K562 (cell line): ENCODE measurements at regions not wholly inside any gene's neighbourhood (a gene's known extent, or its start where the extent isn't known, plus 50 kb on each side); places are given as distances from the start of the nearest gene placed in this dataset.

Experiments used
- ATAC-seq: fragments of 200-7000 bp; cut with Tn5 transposase; 3 replicates; pipeline ENCODE4 v1.9.1; 2020; ENCODE audit warnings: moderate library complexity
- BruUV-seq: library from RNA; stranded (reverse); fragments of 400-500 nt; replicated peaks from 2 replicates; lab custom pipeline; 2021; lab: Mats Ljungman, UMichigan
- CTCF ChIA-PET: fragments of 300-600 bp; formaldehyde crosslinking; extraction: SDS; loops from one replicate; lab custom pipeline; 2021; ENCODE audit warnings: low intra/inter-chr PET ratio; lab: Yijun Ruan, JAX
- POLR2A ChIA-PET: fragments of 300-600, 350-650 bp; sonication (Branson Sonifier 250); formaldehyde crosslinking; extraction: SDS; loops from one replicate; lab custom pipeline; 2021; ENCODE audit warnings: antibody characterized with exemption, inconsistent platforms; lab: Yijun Ruan, JAX
- DNase-seq, 4 experiments: peaks; one replicate each; pipeline versions ENCODE4 v3.0.0 to v3.0.0-alpha.2; 2011 to 2018; ENCODE audit warnings: low spot score in 3 of 4, mixed read lengths in 3 of 4; ENCODE audit errors: extremely low read depth in 1 of 4
- FAIRE-seq: peaks from 2 replicates; lab custom pipeline; 2011; peaks lifted over from hg19 to GRCh38; lab: Jason Lieb, UNC
- H2AFZ ChIP-seq: 2 replicates; pipeline ENCODE4 v1.6.0; 2011; ENCODE audit warnings: low read depth, low read length, control low read depth, inconsistent platforms
- H3K27ac ChIP-seq: fragments of 200-600 bp; 3 replicates; pipeline ENCODE4 v1.8.0; 2011; ENCODE audit warnings: low read depth, mild to moderate bottlenecking, control low read depth, inconsistent platforms, low read length, moderate library complexity, mixed read lengths; ENCODE audit errors: extremely low read depth
- H3K27me3 ChIP-seq, 2 experiments: fragments of 300-600 bp in 1 of 2; 2 replicates in 1 of 2; 3 replicates in 1 of 2; pipeline versions ENCODE4 v1.6.0 to v1.8.0; 2011; ENCODE audit warnings: inconsistent platforms in 2 of 2, low read length in 2 of 2, mild to moderate bottlenecking in 1 of 2, mixed read lengths in 1 of 2, moderate library complexity in 1 of 2; ENCODE audit not compliant: control insufficient read depth in 2 of 2, insufficient read depth in 2 of 2
- H3K36me3 ChIP-seq: fragments of 300-600 bp; 3 replicates; pipeline ENCODE4 v1.8.0; 2011; ENCODE audit warnings: mild to moderate bottlenecking, low read length, inconsistent platforms; ENCODE audit not compliant: control insufficient read depth, insufficient read depth
- H3K4me1 ChIP-seq, 2 experiments: fragments of 200-600 bp in 1 of 2; replicated peaks in 1 of 2; 2 replicates in 1 of 2; 3 replicates in 1 of 2; pipeline versions ENCODE4 v1.5.1 to v1.8.0; 2011; ENCODE audit warnings: inconsistent platforms in 2 of 2, low read length in 2 of 2, mild to moderate bottlenecking in 1 of 2, mixed read lengths in 1 of 2, moderate library complexity in 1 of 2; ENCODE audit not compliant: control insufficient read depth in 2 of 2, insufficient read depth in 2 of 2
- H3K4me2 ChIP-seq: 2 replicates; pipeline ENCODE4 v1.6.1; 2011; ENCODE audit warnings: low read length, control low read depth, inconsistent platforms, mixed read lengths; ENCODE audit not compliant: insufficient read depth
- H3K4me3 ChIP-seq: fragments of 200-600 bp; sonication (generic), shearing (Covaris generic); 2 replicates; pipeline ENCODE4 v1.5.1; 2016; ENCODE audit warnings: control low read depth, inconsistent platforms
- H3K79me2 ChIP-seq: fragments of 200-600 bp; 3 replicates; pipeline ENCODE4 v1.8.0; 2011; ENCODE audit warnings: low read length, inconsistent platforms; ENCODE audit not compliant: control insufficient read depth, insufficient read depth
- H3K9ac ChIP-seq, 2 experiments: 2 replicates each; pipeline versions ENCODE4 v1.6.0 to v1.6.1; 2011; ENCODE audit warnings: low read depth in 2 of 2, low read length in 2 of 2, control low read depth in 1 of 2, inconsistent platforms in 1 of 2, mild to moderate bottlenecking in 1 of 2, mixed read lengths in 1 of 2; ENCODE audit not compliant: insufficient read depth in 1 of 2
- H3K9me1 ChIP-seq: one replicate; pipeline ENCODE4 v1.6.0; 2011; ENCODE audit warnings: inconsistent platforms, mild to moderate bottlenecking, low read length, moderate library complexity; ENCODE audit not compliant: control insufficient read depth, insufficient read depth
- H3K9me3 ChIP-seq: replicated peaks from 2 replicates; pipeline ENCODE4 v1.5.1; 2011; ENCODE audit warnings: low read depth, low read length, inconsistent platforms; ENCODE audit not compliant: control insufficient read depth, insufficient read depth
- H4K20me1 ChIP-seq: replicated peaks from 2 replicates; pipeline ENCODE4 v1.6.1; 2011; ENCODE audit warnings: low read length, inconsistent platforms, mixed read lengths; ENCODE audit not compliant: control insufficient read depth, insufficient read depth
- BRCA1 ChIP-seq, 2 experiments: fragments of 450-650 bp in 1 of 2; sonication (generic) in 1 of 2; formaldehyde crosslinking in 1 of 2; IDR thresholded peaks; 2 replicates each; pipeline versions ENCODE4 v1.5.0 to v1.6.1; 2017 to 2020; ENCODE audit warnings: mild to moderate bottlenecking in 1 of 2, missing genetic modification reagents in 1 of 2
- CHD4 ChIP-seq: fragments of 200-600 bp; sonication (generic); IDR thresholded peaks from 3 replicates; pipeline ENCODE4 v1.6.1; 2012; ENCODE audit warnings: low read depth, mild to moderate bottlenecking, mixed read lengths, low read length, inconsistent platforms; ENCODE audit not compliant: insufficient read depth, insufficient replicate concordance, poor library complexity, severe bottlenecking
- FOXP1 ChIP-seq: sonication (generic); formaldehyde crosslinking; IDR thresholded peaks from 2 replicates; pipeline ENCODE4 v1.8.0; 2022; ENCODE audit warnings: mild to moderate bottlenecking, missing genetic modification reagents
- IRF1 ChIP-seq: sonication (generic); formaldehyde crosslinking; IDR thresholded peaks from 2 replicates; pipeline ENCODE4 v1.8.0; 2022; ENCODE audit warnings: missing genetic modification reagents, mild to moderate bottlenecking, borderline replicate concordance
- SAFB ChIP-seq: fragments of 200-400 bp; formaldehyde crosslinking; IDR thresholded peaks from 2 replicates; pipeline ENCODE4 v1.6.1; 2017; ENCODE audit warnings: low read depth, low read length, borderline replicate concordance
- SMARCC2 ChIP-seq: fragments of 450-650 bp; IDR thresholded peaks from 2 replicates; pipeline ENCODE4 v1.6.1; 2017; ENCODE audit warnings: antibody characterized with exemption, moderate library complexity, mild to moderate bottlenecking, low read depth
- SRSF9 ChIP-seq: fragments of 200-400 bp; formaldehyde crosslinking; IDR thresholded peaks from 2 replicates; pipeline ENCODE4 v1.6.1; 2017; ENCODE audit warnings: low read depth, low read length, borderline replicate concordance
- ZNF184 ChIP-seq: sonication (generic); formaldehyde crosslinking; IDR thresholded peaks from 2 replicates; pipeline ENCODE4 v1.5.0; 2020; ENCODE audit warnings: missing genetic modification reagents
- ZNF318 ChIP-seq, 2 experiments: fragments of 450-650 bp; IDR thresholded peaks; 2 replicates each; pipeline ENCODE4 v1.6.1; 2016; ENCODE audit warnings: mild to moderate bottlenecking in 2 of 2, borderline replicate concordance in 1 of 2, low read depth in 1 of 2, moderate library complexity in 1 of 2
- ZNF780A ChIP-seq: fragments of 250-450 bp; sonication (Bioruptor Pico); IDR thresholded peaks from 2 replicates; pipeline ENCODE4 v1.5.0; 2021; ENCODE audit warnings: mild to moderate bottlenecking
- in situ Hi-C: fragments of 300-500 bp; cut with MboI; formaldehyde crosslinking; loops from 4 replicates; pipeline ENCODE4 v1.15.0; 2018; ENCODE audit warnings: inconsistent platforms, mixed read lengths
- intact Hi-C: fragments of 100-400 bp; cut with micrococcal nuclease; formaldehyde crosslinking; loops from 2 replicates; pipeline ENCODE4 v1.14.2; 2022

- no TSS peak for BruUV-seq
- no peak for DNase-seq
- ChIA-PET POLR2A (no interaction called here), CTCF (no interaction called here)
- H3K36me3 ChIP-seq, result no peaks in the 10 kb centered on the region
- no peaks in the 10 kb centered on the region for H4K20me1 ChIP-seq
- intact Hi-C loops, result no loop called here
- H3K9ac ChIP-seq, result no peak overlapping the region
- FAIRE-seq, result no peak
- in situ Hi-C loops, result no loop called here
- H3K27ac ChIP-seq, result no peak overlapping the region
- no peaks in the 10 kb centered on the region for H3K27me3 ChIP-seq
- no peak overlapping the region for H2AFZ ChIP-seq
- no peaks in the 10 kb centered on the region for H3K9me3 ChIP-seq
- no peaks in the 10 kb centered on the region for H3K79me2 ChIP-seq
- no peaks in the 10 kb centered on the region for H3K9me1 ChIP-seq
- no peaks in the 10 kb centered on the region for H3K4me1 ChIP-seq
- no peak overlapping the region for H3K4me3 ChIP-seq
- no peak overlapping the region for H3K4me2 ChIP-seq
- ATAC-seq, result no peak
- TF ChIP-seq SRSF9, result no peak
- TF ChIP-seq FOXP1 (CRISPR knock-in tag), result no peak
- TF ChIP-seq CHD4, result no peak
- no peak for TF ChIP-seq ZNF318 (IDR thresholded peaks at IDR 0.05; ENCODE audit: borderline replicate concordance in 1 of 2, low read depth in 1 of 2)
- TF ChIP-seq ZNF780A (CRISPR knock-in tag), result no peak
- TF ChIP-seq SAFB, result no peak
- TF ChIP-seq SMARCC2, result no peak
- TF ChIP-seq IRF1 (CRISPR knock-in tag), result no peak
- TF ChIP-seq BRCA1 (IDR thresholded peaks at IDR 0.05), result no peak
- no peak for TF ChIP-seq BRCA1 (CRISPR knock-in tag; IDR thresholded peaks at IDR 0.05)
- no peak for TF ChIP-seq ZNF184 (CRISPR knock-in tag)
Measured at GRCh38 chr4:31983677-31984076, 1263.5 kb downstream of the PCDH7 start.
